PC-3 (cell line): ENCODE measurements at regions not wholly inside any gene's neighbourhood (a gene's known extent, or its start where the extent isn't known, plus 50 kb on each side); places are given as distances from the start of the nearest gene placed in this dataset.

Experiments
- EZH2 ChIP-seq: fragments of 300-600 bp; sonication (generic); IDR thresholded peaks from one replicate; pipeline ENCODE4 v1.6.1; 2017; ENCODE audit warnings: antibody characterized with exemption, mild to moderate bottlenecking, low read length; ENCODE audit not compliant: unreplicated experiment
- TF ChIP-seq, protein P1 (sequence below): fragments of 300-600 bp; sonication (generic); conservative IDR thresholded peaks from 2 replicates; pipeline ENCODE4 v1.5.1; 2017; ENCODE audit warnings: antibody characterized with exemption, low read depth, mild to moderate bottlenecking, low read length

DNA sequence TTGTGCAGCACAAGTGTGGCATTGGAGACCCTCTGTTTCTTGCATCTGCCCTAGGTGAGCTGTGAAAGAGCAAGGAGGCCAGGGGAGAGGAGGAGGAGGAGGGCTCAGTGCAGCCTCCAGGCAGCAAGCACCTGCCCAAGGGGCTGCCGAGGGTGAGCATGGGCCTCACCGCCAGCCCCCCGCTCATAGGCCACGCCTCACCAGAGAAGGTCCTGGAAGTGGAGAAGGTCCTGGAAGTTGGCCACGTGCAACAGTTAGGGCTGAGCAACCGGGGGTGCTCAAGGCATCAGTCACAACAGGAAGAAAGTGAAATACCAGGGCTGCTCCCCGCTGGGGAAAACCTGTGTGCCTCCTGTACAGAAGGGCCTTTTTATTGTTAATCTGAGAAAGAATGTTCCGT lies 168.9 kb downstream of the TEX29 start:
- TF ChIP-seq, protein P1, sequence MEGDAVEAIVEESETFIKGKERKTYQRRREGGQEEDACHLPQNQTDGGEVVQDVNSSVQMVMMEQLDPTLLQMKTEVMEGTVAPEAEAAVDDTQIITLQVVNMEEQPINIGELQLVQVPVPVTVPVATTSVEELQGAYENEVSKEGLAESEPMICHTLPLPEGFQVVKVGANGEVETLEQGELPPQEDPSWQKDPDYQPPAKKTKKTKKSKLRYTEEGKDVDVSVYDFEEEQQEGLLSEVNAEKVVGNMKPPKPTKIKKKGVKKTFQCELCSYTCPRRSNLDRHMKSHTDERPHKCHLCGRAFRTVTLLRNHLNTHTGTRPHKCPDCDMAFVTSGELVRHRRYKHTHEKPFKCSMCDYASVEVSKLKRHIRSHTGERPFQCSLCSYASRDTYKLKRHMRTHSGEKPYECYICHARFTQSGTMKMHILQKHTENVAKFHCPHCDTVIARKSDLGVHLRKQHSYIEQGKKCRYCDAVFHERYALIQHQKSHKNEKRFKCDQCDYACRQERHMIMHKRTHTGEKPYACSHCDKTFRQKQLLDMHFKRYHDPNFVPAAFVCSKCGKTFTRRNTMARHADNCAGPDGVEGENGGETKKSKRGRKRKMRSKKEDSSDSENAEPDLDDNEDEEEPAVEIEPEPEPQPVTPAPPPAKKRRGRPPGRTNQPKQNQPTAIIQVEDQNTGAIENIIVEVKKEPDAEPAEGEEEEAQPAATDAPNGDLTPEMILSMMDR, result no peak
- no peak for TF ChIP-seq EZH2
